ENCODE measurements at regions not wholly inside any gene's neighbourhood (a gene's known extent, or its start where the extent isn't known, plus 50 kb on each side); places are given as distances from the start of the nearest gene placed in this dataset.
A peak's percentile ranks its signal among the peaks of the same experiment; 100 is the strongest.
"Not testable (repeated sequence)": the region's sequence is repeated elsewhere in the genome, so short reads cannot be mapped to it uniquely, and the experiment has no call there.

DNA sequence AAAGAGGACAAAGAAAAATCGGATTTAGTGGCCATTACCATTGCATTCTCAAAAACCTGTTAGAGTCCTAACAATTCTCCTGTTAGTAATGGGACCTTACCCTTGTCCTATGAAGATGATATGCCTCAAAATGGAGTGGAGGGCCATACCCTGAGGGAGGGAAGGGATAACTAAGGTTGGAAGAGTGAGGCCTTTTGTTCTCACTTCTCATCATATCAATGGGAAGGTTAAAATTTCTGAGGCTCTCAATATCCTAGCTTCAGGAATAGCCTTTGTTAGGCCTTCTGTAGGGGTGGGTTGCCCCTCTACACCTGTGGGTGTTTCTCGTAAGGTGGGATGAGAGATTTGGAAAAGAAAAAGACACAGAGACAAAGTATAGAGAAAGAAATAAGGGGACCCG lies 109.4 kb upstream of the SGIP1 start:
- DNase-seq (ENCODE audit: low spot score) = not testable (repeated sequence)

DNA sequence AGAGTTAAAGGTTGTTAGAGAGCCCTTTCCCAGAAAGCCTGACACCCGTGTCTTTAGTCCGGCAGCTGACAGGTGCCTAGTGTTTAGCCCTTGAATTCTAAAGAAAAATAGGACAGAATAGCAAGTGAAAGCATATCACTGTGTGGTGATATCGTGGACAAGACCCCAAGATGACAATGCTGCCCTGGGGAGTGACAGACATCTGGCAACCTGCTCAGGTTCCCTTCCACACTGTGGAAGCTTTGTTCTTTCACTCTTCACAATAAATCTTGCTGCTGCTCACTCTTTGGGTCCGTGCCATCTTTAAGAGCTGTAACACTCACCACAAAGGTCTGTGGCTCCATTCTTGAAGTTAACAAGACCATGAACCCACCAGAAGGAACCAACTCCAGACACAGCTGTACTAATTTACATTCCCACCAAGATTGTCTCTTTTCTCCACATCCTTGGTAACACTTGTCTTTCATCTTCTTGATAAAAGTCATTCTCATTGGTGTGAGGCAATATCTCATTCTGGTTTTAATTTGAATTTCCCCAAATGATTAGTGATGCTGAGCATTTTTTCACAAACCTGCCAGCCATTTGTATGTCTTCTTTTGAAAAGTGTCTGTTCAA lies 107.6 kb upstream of the SGIP1 start:
- DNase-seq (ENCODE audit: low spot score) = no peak

DNA sequence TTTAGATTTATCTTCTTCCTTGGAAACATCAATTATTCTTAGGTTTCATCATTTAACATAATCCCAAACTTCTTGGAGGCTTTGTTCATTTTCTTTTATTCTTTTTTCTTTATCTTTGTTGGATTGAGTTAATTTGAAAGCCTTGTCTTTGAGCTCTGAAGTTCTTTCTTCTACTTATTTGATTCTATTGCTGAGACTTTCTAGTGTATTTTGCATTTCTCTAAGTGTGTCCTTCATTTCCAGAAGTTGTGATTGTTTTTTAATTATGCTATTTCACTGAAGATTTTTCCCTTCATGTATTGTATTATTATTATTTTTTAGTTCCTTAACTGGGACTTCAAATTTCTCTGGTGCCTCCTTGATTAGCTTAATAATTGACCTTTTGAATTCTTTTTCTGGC lies 103.1 kb upstream of the SGIP1 start:
- not testable (repeated sequence) for DNase-seq (ENCODE audit: low spot score)

DNA sequence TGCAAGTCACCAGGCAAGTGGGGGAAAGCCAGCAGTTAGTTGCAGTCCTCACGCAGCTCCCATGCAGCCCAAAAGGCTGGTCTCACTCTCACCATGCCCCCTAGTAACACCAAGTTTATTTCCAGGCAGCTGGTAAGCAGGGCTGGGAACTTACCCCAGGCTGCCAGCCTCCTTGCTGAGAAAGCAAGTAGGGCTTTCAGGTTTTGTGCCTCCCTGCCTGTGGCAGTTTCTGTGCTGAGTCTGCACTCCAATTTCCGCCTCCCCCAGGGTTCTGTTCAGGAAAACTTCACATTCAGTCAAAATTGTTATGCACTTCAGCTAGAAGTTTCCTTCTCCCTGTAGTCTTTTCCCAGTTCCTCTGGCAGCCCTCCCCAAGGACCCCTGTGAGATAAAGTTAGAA lies 102.0 kb upstream of the SGIP1 start:
- no peak for DNase-seq (ENCODE audit: low spot score)

DNA sequence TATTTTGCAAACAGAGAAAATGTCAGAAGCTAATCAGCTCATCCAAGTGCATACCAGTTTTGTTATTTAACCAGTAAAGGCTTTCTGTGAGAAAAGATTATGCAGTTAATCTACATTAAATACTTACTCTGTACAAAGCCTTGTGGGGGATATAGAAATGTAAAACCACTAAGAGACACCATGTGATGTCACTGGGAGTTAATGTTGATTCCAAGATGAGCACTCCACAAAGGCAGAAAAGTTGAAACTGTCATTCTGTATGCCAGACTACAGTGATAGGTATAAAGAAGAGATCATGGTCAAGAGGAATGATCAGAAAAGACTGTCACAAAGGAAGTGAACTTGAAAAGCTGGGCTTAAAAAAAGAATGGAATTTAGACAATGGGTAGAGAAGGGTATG lies 100.3 kb upstream of the SGIP1 start:
- no peak for DNase-seq (ENCODE audit: low spot score)

DNA sequence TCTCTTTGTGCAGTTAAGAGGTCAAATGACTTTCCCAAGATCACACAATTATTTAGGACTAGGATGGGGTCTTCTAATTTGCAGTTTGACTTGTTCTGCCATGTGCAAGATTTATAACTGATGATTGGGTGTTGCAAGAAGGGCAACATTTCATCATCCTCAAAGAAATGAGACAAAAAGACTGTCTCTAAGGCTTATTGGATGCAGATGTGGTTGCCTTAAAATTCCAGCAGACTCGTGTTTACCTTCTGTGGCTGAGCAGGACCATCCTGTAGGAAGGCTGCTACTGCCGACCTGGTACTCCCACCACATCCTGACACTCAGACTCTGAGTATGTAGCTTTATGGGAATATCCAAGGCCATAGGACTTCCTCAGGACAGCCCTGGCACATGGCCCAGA lies 99.9 kb upstream of the SGIP1 start:
- DNase-seq (ENCODE audit: low spot score) = no peak

DNA sequence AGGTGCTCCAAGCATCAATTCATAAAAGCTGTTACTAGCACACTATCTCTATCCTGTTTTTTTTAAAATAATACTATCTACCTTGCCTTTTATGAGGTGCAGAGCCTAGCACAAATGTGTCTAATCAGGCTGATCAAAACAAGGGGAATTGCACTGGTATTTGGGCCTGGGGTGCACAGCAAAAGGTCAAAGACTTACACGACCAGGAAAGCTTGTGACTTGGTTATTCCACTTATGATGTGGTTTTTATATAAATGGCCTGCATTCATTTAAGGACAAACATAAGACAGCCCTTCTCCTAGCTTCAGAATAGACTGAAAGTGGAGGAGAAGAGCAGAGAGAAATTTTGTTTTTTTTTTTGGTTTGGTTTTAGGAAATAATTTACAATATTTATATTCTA lies 98.4 kb upstream of the SGIP1 start:
- DNase-seq (ENCODE audit: low spot score) = no peak

DNA sequence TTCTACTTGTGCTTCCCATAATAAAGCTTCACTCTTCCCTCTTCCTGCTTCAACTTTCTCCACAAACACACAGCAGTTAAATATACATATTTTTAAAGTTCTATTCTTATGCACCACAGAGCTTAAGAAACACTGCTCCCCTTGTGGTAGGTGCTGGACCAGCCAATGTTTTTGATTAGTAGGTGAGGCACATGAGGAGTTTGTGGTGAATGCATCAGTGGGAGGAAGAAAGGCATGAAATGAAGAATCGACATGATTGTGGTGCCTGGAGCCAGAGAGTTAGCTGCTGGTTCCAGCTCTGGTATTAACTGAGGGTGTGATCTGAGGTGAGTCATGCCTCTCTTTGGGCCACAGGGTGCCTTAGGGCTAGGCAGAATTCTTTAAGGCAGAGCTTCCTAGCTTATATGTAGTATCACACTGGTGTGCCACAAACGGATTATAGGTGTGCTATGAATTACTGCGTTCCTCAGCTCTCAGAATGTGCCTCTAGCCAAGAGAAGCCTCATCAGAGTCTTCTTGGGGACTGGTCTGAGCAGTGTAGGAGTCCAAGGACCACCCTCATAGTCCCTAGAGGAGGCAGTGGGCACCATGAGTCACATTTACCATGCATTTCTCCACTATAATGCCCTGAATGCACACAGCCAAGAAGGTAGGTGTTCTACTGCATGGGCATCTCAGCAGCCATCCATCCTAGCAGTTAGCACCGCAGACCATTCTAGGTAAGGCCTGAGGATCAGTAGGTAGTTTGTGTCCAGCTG lies 97.4 kb upstream of the SGIP1 start:
- DNase-seq (ENCODE audit: low spot score) = peak; percentile 57

DNA sequence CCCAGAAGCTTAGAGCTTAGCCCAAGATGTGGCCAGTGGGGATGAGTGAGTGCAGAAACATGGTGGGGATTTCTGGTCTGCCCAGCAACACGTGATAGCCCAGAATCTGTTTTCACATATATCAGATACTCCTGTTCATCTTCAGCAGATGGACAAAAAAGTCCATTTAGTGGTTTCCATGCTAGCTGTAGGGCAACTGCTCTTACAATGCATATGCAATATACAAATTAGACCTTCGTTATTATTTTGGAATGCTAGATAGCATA lies 96.9 kb upstream of the SGIP1 start:
- no peak for DNase-seq (ENCODE audit: low spot score)

DNA sequence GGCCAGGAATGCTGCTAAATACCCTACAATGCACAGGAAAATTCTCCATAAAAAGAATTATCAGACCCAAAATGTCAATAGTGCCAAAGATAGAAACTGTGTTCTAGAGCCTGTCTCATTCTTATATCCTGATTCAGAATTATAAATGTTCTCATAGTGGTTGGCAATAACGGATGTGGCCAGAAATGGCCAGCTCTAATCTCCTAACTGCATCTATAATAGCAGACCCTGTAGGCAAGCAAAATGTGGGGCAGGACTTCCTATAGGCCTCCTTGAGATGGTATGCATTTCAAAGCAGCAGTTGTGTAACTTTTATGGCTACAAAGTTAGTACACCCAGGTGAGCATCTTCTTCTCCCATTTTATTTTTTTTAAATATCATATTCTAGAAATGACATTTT lies 95.9 kb upstream of the SGIP1 start:
- no peak for DNase-seq (ENCODE audit: low spot score)

DNA sequence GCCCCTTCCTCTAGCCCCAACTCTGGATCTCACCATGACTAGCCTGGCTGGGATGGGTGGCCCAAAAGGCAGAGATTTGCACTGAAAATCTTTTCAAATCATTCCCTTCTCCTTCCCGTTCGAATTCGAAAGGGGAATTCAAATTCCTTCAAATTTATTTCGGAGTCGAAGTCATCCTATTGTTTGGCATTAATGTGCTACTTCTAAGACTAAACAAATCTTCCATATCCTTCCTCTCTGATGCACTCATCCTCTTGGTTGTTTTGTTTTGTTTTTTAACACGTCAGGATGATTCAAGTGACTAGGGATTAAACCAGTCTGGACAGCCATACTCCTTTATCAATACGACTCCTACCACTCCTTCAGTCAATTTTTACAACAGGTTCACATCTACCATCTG lies 95.5 kb upstream of the SGIP1 start:
- DNase-seq (ENCODE audit: low spot score) = no peak

DNA sequence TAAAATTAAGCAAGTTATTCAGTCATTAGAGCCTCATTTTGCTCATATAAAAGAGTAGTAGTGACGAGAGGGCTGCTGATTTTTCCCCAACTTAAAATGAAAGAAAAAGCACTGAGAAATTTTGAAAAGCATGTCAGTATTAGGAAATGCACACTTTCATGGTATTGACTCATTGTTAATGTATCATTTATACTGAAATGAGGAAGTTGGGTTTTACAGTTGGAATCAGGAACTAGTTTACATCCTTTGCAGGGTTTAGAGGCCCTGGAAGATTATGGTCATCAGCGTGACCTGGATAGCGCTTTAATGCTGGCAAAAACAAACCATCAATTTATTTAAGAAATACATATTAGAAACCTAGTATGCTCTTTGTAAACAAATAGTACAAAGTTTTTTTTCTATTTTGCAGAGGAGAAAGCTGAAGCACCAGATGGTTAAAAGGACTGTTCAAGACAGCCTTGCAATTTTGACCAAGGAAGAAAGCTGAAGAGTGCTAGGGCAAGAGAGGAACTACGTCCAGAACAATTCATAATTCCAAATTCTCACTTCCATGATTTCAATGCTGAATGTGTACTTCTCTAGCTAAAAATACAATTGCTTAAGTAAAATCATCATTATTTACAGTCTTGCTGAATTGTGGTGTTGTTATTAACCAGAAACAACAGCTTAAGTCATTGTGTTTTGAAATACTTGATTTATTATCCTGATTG lies 94.8 kb upstream of the SGIP1 start:
- DNase-seq (ENCODE audit: low spot score) = no peak

DNA sequence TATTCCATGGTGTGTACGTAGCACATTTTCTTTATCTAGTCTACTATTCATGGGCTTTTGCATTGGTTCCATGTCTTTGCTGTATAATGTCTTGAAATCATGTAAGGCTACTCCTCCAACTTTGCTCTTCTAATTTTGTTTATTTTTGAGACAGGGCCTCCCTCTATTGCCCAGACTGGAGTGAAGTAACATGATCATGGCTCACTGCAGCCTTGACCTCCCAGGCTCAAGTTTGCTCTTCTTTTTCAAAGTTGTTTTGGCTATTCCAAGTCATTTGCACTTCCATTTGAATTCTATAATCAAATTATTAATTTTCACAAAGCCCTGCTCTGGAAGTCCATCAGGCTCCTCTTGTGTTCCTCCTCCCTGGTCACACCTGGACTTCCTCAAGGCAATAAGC lies 90.2 kb upstream of the SGIP1 start:
- no peak for DNase-seq (ENCODE audit: low spot score)

DNA sequence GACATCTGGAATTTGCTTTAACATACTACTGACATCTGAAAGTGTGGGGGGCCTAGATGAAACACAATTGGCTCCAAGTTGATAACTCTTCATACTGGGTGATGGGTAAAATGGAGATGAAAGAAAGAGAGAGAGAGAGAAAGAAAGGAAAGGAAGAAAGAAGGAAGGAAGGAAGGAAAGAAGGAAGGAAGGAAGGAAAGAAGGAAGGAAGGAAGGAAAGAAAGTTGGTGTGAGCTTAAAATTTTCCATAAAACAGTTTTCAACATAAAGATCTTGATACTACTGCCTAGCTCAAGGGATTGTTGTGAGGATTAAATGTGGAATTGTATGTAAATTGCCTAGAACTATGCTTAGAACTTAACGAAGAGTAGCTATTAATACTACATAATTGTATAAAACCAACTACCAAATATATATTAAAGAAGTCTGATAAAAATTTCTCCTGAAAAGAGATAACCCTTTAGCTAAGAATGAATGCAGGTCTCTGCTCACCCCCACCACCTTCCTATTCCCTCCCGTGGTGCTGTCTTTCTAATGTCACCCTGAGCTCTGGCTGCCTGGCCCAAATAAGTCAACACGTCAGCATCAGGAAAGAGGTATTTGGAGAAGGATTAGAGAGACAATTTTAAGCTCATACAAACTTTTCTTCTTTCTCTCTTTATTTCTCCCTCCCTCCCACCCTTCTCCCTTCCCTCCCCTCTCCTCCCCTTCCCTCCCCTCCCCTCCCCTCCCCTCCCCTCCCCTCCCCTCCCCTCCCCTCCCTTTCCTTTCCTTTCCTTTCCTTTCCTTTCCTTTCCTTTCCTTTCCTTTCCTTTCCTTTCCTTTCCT lies 89.3 kb upstream of the SGIP1 start:
- no peak for DNase-seq (ENCODE audit: low spot score)

DNA sequence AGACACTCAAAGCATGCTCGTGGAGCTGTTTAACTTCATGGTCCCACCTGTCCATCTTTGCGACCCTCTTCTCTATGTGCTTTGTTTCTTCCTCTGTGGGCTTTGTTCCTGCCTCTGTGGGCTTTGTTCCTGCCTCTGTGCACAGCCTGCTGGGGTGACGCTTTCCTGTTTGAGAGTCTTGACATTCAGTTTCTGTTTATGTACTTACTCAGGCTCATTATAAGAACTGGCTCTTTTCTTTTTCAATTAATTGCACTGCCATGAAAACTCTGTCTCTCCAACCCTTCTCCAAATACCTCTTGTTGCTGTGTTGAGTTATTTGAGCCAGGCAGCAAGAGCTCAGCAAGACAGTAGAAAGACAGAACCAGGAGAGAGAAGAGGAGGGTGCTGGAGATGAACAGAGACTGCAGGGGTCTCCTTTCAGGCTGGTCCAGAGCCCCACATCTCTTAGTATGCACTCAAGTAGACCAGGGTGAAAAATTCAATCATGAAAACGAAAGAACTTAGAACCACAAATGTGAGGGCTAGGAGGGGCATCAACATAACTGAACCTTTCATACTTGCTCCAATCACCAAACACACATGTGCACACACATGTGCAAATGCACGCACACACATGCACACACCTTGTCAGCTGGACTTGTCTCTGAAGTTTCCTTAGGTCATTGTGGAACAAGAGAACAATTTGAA lies 88.3 kb upstream of the SGIP1 start:
- no peak for DNase-seq (ENCODE audit: low spot score)

DNA sequence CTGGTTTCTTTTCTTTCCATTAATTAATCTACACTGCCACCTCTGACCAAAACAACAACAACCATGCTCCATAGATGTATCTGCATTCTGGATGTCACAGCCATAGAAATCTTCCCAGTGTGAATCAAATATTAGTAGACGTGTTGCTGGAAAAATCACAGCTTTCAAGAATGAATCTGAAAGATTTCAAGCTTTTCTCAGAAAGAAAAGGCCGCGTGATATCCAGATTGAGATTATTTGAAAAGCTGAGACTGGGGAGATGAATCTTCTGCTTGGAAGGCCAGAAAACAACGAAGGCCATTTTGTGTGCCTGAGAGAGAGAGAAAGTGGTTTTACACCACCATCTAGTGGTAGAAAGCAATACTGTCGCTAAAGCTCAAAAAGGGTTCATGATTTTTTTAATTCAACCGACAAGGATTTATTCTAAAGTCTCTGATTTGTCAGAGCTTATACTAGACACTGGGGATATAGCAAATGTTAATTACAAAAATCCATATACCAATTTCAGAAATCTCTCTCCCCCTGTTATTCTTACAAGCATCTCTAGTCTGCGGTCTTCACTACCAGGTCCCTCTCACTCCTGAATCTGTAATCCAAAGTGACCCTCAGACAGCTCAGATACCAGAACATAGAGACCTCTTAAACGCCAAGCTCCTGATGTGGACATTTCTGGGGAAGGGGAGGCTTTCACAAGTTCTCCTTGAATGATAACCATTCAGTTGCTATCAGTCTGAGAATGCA lies 87.5 kb upstream of the SGIP1 start:
- peak; percentile 75 for DNase-seq (ENCODE audit: low spot score)

DNA sequence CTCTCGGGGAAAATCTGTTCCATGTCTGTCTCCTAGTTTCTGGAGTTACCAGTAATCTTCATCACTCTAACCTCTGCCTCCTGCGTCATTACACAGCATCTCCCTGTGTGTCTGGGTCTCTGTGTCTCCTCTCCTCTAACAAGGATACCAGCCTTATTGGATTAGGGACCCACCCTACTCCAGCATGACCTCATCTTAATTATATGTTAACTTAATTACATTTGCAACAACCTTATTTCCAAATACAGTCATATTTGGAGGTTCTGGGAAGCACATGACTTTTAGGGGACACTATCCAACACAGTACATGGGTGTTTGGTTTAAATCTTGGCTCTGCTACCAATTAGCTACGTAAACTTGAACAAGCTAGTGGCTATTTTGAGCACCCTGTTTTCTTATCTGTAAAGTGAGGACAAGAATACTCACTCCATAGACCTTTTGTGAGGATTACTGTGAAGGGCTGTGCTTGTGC lies 83.9 kb upstream of the SGIP1 start:
- DNase-seq (ENCODE audit: low spot score) = no peak

DNA sequence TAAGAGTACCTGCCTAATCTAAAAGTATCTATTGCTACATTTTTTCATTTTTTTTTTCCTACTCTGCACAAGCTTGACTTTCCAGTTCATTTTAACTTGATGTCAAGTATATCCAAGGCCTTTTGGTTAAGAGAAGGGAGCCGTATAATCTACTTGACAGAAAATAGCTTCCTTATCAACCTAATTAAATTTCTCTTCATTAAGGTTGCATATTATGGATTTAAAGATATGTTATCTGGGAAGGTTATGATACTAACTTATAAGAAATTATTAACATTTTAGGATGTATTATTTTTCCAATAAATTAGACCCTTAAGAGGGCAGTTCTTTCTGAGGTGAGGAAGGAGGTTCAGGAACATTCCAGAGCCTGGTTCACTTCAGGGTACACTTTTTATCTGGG lies 83.1 kb upstream of the SGIP1 start:
- DNase-seq (ENCODE audit: low spot score) = no peak

DNA sequence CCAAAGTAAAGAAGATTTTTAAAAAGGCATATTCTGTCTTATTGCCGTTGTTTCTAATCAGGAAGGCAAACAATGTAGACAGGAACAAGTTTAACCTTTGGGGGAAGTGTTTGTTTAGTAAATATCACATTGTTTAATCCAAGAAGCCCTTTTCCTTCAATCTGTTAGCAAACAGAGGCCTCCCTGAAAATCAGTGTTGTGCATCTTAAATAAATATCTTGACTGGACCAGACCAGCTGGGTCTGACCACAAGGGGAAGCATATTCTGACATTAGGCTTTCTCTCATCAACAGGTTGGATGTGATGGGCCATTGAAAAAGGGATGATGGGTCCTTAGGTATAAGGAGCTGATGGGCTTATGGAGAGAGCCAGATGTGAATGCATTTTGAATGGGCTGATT lies 81.8 kb upstream of the SGIP1 start:
- DNase-seq (ENCODE audit: low spot score) = no peak

DNA sequence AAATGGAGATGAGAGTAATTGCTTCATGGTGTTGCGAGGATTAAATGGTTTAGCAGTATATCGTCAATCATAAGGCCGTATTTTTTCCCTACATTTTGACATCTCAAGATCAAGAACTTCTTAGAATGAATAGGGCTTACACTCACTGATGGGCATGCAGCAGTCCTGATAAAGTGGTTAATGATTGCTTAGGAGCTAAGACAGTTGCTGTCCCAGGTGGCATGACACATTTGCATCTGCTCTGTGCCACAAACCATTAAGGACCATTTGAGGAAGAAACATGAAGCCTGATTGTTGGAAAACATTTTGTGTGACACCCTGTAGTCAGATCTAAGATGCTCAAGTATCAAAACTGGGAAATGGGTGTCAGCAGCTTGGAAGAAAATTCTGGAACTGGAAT lies 81.0 kb upstream of the SGIP1 start:
- no peak for DNase-seq (ENCODE audit: low spot score)

DNA sequence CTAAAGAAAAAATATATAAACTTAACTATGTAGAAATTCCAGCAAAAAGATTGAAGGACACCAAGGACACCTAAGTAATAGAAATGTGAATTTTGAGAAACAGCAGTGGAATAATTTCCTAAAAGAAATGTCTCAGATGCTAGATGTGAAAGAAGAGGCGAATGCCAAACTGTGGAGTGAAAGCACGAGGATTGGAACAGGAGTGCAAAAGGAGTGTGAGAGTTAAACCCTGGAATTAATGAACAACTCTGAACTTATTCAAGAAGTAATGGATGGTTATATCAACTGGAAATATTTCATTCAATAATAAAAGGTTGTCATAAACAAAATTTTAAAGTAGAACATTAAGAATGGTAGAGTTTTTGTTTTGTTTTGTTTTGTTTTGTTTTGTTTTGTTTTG lies 78.5 kb upstream of the SGIP1 start:
- no peak for DNase-seq (ENCODE audit: low spot score)

All from LoVo (cell line).